HG03575 (cell line): ENCODE measurements at regions not wholly inside any gene's neighbourhood (a gene's known extent, or its start where the extent isn't known, plus 50 kb on each side); places are given as distances from the start of the nearest gene placed in this dataset.
A peak's percentile ranks its signal among the peaks of the same experiment; 100 is the strongest.
"Not testable (repeated sequence)": the region's sequence is repeated elsewhere in the genome, so short reads cannot be mapped to it uniquely, and the experiment has no call there.

Source experiments
- ATAC-seq: cut with Tn5 transposase; IDR thresholded peaks from one replicate; pipeline ENCODE4 v1.9.1; 2021; ENCODE audit not compliant: unreplicated experiment, insufficient number of reproducible peaks, low FRiP score; ENCODE audit errors: extremely low read depth

- no peak for ATAC-seq
Measured at GRCh38 chr9:22170556-22170955, 161.5 kb upstream of the CDKN2B start.

- ATAC-seq = peak; percentile 42
Measured at GRCh38 chr9:22170990-22171670, 162.0 kb upstream of the CDKN2B start.

GRCh38 chr9:22171691-22172090 is 162.6 kb upstream of the CDKN2B start:
- ATAC-seq = no peak

GRCh38 chr9:22173908-22174307 is 164.8 kb upstream of the CDKN2B start:
- ATAC-seq = no peak

GRCh38 chr9:22175972-22176545 is 167.0 kb upstream of the CDKN2B start:
- ATAC-seq = no peak

- ATAC-seq = not testable (repeated sequence)
Measured at GRCh38 chr9:22181021-22181420, 171.9 kb upstream of the CDKN2B start.

- ATAC-seq = no peak
Measured at GRCh38 chr9:22189471-22189870, 180.4 kb upstream of the CDKN2B start.

GRCh38 chr9:22197000-22197399 is 187.9 kb upstream of the CDKN2B start:
- peak; percentile 63 for ATAC-seq

- no peak for ATAC-seq
Measured at GRCh38 chr9:22198681-22199080, 189.6 kb upstream of the CDKN2B start.

- ATAC-seq = no peak
Measured at GRCh38 chr9:22201256-22201655, 192.2 kb upstream of the CDKN2B start.

GRCh38 chr9:22203371-22204138 is 194.4 kb upstream of the CDKN2B start:
- ATAC-seq = no peak

GRCh38 chr9:22204240-22204639 is 195.1 kb upstream of the CDKN2B start:
- ATAC-seq = no peak

- no peak for ATAC-seq
Measured at GRCh38 chr9:22206833-22207232, 197.7 kb upstream of the CDKN2B start.

- ATAC-seq = no peak
Measured at GRCh38 chr9:22208846-22209585, 199.9 kb upstream of the CDKN2B start.

GRCh38 chr9:22210262-22210661 is 201.2 kb upstream of the CDKN2B start:
- ATAC-seq = no peak

GRCh38 chr9:22210936-22211335 is 201.8 kb upstream of the CDKN2B start:
- no peak for ATAC-seq

- no peak for ATAC-seq
Measured at GRCh38 chr9:22211588-22212360, 202.7 kb upstream of the CDKN2B start.

GRCh38 chr9:22214021-22214420 is 204.9 kb upstream of the CDKN2B start:
- ATAC-seq = no peak

GRCh38 chr9:22214497-22215031 is 205.5 kb upstream of the CDKN2B start:
- ATAC-seq = no peak
